ENCODE measurements at regions not wholly inside any gene's neighbourhood (a gene's known extent, or its start where the extent isn't known, plus 50 kb on each side); places are given as distances from the start of the nearest gene placed in this dataset.

DNA sequence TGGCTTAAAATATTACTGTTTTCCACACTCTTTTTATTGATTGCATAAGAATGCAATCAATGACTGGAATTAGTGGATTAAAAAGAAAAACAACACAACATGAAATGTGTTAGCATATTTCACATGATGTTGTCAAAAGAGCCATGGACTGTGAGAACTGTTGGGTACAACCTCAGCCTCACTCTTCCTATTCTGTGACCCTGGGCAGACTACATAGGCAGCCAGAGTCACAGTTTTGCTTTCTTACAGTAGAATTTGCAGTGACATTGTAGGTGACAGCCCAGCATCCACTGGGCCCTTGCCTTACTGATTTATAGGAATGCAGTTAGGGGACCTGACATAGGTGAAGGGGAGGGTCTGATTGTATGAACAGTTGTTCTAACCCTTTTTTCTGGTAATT lies 471.4 kb upstream of the SLC35B3 start:
- H3K27ac ChIP-seq = no peak overlapping the region
- H3K4me1 ChIP-seq = no peaks in the 10 kb centered on the region
- H3K27me3 ChIP-seq = no peaks in the 10 kb centered on the region
- H3K9me3 ChIP-seq = no peaks in the 10 kb centered on the region
- DNase-seq (ENCODE audit: low spot score) = no peak
- no peak overlapping the region for H3K4me3 ChIP-seq
- TF ChIP-seq, protein P1, sequence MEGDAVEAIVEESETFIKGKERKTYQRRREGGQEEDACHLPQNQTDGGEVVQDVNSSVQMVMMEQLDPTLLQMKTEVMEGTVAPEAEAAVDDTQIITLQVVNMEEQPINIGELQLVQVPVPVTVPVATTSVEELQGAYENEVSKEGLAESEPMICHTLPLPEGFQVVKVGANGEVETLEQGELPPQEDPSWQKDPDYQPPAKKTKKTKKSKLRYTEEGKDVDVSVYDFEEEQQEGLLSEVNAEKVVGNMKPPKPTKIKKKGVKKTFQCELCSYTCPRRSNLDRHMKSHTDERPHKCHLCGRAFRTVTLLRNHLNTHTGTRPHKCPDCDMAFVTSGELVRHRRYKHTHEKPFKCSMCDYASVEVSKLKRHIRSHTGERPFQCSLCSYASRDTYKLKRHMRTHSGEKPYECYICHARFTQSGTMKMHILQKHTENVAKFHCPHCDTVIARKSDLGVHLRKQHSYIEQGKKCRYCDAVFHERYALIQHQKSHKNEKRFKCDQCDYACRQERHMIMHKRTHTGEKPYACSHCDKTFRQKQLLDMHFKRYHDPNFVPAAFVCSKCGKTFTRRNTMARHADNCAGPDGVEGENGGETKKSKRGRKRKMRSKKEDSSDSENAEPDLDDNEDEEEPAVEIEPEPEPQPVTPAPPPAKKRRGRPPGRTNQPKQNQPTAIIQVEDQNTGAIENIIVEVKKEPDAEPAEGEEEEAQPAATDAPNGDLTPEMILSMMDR (IDR thresholded peaks at IDR 0.05) = no peak
- no peaks in the 10 kb centered on the region for H3K36me3 ChIP-seq

DNA sequence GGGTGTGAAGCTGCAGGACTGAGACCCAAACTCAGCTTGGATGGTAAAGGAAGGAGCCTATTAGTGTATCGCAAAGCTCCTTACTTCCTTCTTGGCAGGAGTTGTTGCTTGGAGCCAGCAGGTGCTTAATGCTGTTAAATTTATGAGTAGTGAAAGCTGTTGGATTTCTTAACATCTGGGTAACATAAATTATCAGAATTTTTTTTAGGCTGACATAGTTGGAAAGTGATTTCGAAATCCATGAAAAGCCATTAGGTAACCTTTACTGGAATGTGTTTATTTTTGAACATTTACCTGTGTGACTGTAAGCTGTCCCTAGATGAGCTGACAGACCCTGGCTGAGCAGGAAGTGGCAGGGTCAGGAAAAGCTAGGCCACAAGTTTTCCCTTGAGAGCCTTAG lies 470.4 kb upstream of the SLC35B3 start:
- Histone ChIP-seq H3K4me1 (no peaks in the 10 kb centered on the region), H3K27me3 (no peaks in the 10 kb centered on the region), H3K9me3 (no peaks in the 10 kb centered on the region), H3K4me3 (no peak overlapping the region), H3K27ac (no peak overlapping the region), H3K36me3 (no peaks in the 10 kb centered on the region)
- TF ChIP-seq, protein P1 (IDR thresholded peaks at IDR 0.05) = no peak
- DNase-seq (ENCODE audit: low spot score) = no peak

- Histone ChIP-seq H3K27ac (no peak overlapping the region), H3K36me3 (no peaks in the 10 kb centered on the region), H3K4me1 (no peaks in the 10 kb centered on the region), H3K27me3 (no peaks in the 10 kb centered on the region), H3K9me3 (no peaks in the 10 kb centered on the region), H3K4me3 (no peak overlapping the region)
- DNase-seq (ENCODE audit: low spot score) = no peak
- TF ChIP-seq, protein P1 (IDR thresholded peaks at IDR 0.05) = no peak
These were observed 469.4 kb upstream of the SLC35B3 start for GRCh38 chr6:8904754-8905153.

DNA sequence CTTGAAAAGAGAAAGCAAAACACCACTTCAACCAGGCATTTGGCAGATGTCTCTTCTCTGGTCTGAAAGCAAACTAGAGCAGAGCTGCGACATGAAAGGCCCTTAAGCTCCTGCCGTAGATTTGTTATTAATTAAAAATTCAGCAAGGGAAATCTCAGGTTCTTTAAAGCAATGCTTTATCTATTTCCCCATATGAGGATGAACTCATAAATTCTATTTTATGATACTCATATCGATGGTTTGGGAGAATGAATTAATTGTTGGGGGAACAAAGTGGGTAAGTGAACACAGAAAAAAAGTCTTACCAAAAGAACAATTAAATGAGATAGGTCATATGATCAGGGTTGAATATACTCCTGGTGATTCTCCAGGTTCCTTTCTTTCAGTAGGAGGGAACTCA lies 464.7 kb upstream of the SLC35B3 start:
- Histone ChIP-seq H3K9me3 (no peaks in the 10 kb centered on the region), H3K4me1 (no peaks in the 10 kb centered on the region), H3K27me3 (no peaks in the 10 kb centered on the region), H3K27ac (no peak overlapping the region), H3K4me3 (no peak overlapping the region), H3K36me3 (no peaks in the 10 kb centered on the region)
- TF ChIP-seq, protein P1 (IDR thresholded peaks at IDR 0.05) = no peak
- no peak for DNase-seq (ENCODE audit: low spot score)

DNA sequence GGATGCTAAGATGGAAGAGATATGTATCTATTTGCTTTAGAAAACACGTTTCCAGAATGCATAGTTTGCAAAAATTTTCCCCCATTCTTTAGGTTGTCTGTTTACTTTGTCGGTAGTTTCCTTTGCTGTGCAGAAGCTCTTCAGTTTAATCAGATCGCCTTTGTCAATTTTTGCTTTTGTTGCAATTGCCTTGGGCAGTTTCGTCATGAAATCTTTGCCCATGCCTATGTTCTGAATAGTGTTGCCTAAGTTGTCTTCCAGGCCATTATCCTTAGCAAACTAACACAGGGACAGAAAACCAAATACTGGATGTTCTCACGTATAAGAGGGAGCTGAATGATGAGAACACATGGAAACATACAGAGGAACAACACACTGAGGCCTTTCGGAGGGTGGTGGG lies 454.2 kb upstream of the SLC35B3 start:
- Histone ChIP-seq H3K4me3 (no peak overlapping the region), H3K27me3 (no peaks in the 10 kb centered on the region), H3K4me1 (no peaks in the 10 kb centered on the region), H3K36me3 (no peaks in the 10 kb centered on the region), H3K27ac (no peak overlapping the region), H3K9me3 (no peaks in the 10 kb centered on the region)
- no peak for DNase-seq (ENCODE audit: low spot score)
- TF ChIP-seq, protein P1 (IDR thresholded peaks at IDR 0.05) = no peak

GRCh38 chr6:8888468-8888867 lies 453.1 kb upstream of the SLC35B3 start:
- no peaks in the 10 kb centered on the region for H3K27me3 ChIP-seq
- H3K9me3 ChIP-seq = no peaks in the 10 kb centered on the region
- no peak overlapping the region for H3K27ac ChIP-seq

More at GRCh38 chr6:8888468-8888867, 453.1 kb upstream of the SLC35B3 start:
- TF ChIP-seq, protein P1 (IDR thresholded peaks at IDR 0.05) = peak in 1 of 2 donors; percentile 27
- Histone ChIP-seq H3K36me3 (no peaks in the 10 kb centered on the region), H3K4me1 (no peaks in the 10 kb centered on the region), H3K4me3 (no peak overlapping the region)
- no peak for DNase-seq (ENCODE audit: low spot score)
